ENCODE measurements at regions not wholly inside any gene's neighbourhood (a gene's known extent, or its start where the extent isn't known, plus 50 kb on each side); places are given as distances from the start of the nearest gene placed in this dataset.

- H3K27me3 ChIP-seq, result no peaks in the 10 kb centered on the region
Measured at GRCh38 chr2:66003931-66004330, 431.0 kb upstream of the MEIS1 start.

GRCh38 chr2:66001538-66001937 is 433.4 kb upstream of the MEIS1 start:
- Histone ChIP-seq H3K4me3 (no peak overlapping the region), H3K4me1 (ENCODE audit: insufficient read depth) (no peaks in the 10 kb centered on the region), H3K4me2 (no peak overlapping the region), H3K27ac (no peak overlapping the region), H2AFZ (no peak overlapping the region), H3K36me3 (replicated peaks; ENCODE audit: insufficient read depth, low read depth) (no peaks in the 10 kb centered on the region), H4K20me1 (ENCODE audit: insufficient read depth, poor library complexity, severe bottlenecking) (no peaks in the 10 kb centered on the region), H3K9me2 (replicated peaks; ENCODE audit: insufficient read depth) (no peaks in the 10 kb centered on the region), H3K27me3 (no peaks in the 10 kb centered on the region), H3K79me2 (no peaks in the 10 kb centered on the region), H3K9me3 (ENCODE audit: low read depth) (no peaks in the 10 kb centered on the region)
- TF ChIP-seq EZH2phosphoT487 (IDR thresholded peaks at IDR 0.05; ENCODE audit: low read depth, severe bottlenecking, unreplicated experiment) (no peak), EZH2 (IDR thresholded peaks at IDR 0.05; ENCODE audit: borderline replicate concordance) (no peak), CTCF (IDR thresholded peaks at IDR 0.05; ENCODE audit: poor library complexity) (no peak)
- DNase-seq (ENCODE audit: low spot score), result no peak
- WGBS (ENCODE audit: low lambda C conversion rate, missing lambda C conversion rate), result 92% methylated on average over 2 of the region's 2 CpGs

More at GRCh38 chr2:66003931-66004330, 431.0 kb upstream of the MEIS1 start:
- Histone ChIP-seq H3K27ac (no peak overlapping the region), H2AFZ (no peak overlapping the region), H3K4me3 (no peak overlapping the region), H3K9me2 (replicated peaks; ENCODE audit: insufficient read depth) (no peaks in the 10 kb centered on the region), H3K4me2 (no peak overlapping the region), H4K20me1 (ENCODE audit: insufficient read depth, poor library complexity, severe bottlenecking) (no peaks in the 10 kb centered on the region), H3K9me3 (ENCODE audit: low read depth) (no peaks in the 10 kb centered on the region), H3K79me2 (no peaks in the 10 kb centered on the region), H3K36me3 (replicated peaks; ENCODE audit: insufficient read depth, low read depth) (no peaks in the 10 kb centered on the region), H3K4me1 (ENCODE audit: insufficient read depth) (no peaks in the 10 kb centered on the region)
- no peak for DNase-seq (ENCODE audit: low spot score)
- TF ChIP-seq EZH2 (IDR thresholded peaks at IDR 0.05; ENCODE audit: borderline replicate concordance) (no peak), EZH2phosphoT487 (IDR thresholded peaks at IDR 0.05; ENCODE audit: low read depth, severe bottlenecking, unreplicated experiment) (no peak)

GRCh38 chr2:66000901-66001300 is 434.0 kb upstream of the MEIS1 start:
- Histone ChIP-seq H3K4me3 (no peak overlapping the region), H3K27me3 (no peaks in the 10 kb centered on the region), H3K4me2 (no peak overlapping the region), H3K36me3 (replicated peaks; ENCODE audit: insufficient read depth, low read depth) (no peaks in the 10 kb centered on the region), H4K20me1 (ENCODE audit: insufficient read depth, poor library complexity, severe bottlenecking) (no peaks in the 10 kb centered on the region), H3K9me2 (replicated peaks; ENCODE audit: insufficient read depth) (no peaks in the 10 kb centered on the region), H3K4me1 (ENCODE audit: insufficient read depth) (no peaks in the 10 kb centered on the region), H2AFZ (no peak overlapping the region), H3K9me3 (ENCODE audit: low read depth) (no peaks in the 10 kb centered on the region), H3K79me2 (no peaks in the 10 kb centered on the region), H3K27ac (no peak overlapping the region)
- TF ChIP-seq CTCF (IDR thresholded peaks at IDR 0.05; ENCODE audit: poor library complexity) (no peak), EZH2phosphoT487 (IDR thresholded peaks at IDR 0.05; ENCODE audit: low read depth, severe bottlenecking, unreplicated experiment) (no peak), EZH2 (IDR thresholded peaks at IDR 0.05; ENCODE audit: borderline replicate concordance) (no peak)
- no peak for DNase-seq (ENCODE audit: low spot score)
- WGBS (ENCODE audit: low lambda C conversion rate, missing lambda C conversion rate), result 88% methylated on average over 1 of the region's 1 CpG

DNA sequence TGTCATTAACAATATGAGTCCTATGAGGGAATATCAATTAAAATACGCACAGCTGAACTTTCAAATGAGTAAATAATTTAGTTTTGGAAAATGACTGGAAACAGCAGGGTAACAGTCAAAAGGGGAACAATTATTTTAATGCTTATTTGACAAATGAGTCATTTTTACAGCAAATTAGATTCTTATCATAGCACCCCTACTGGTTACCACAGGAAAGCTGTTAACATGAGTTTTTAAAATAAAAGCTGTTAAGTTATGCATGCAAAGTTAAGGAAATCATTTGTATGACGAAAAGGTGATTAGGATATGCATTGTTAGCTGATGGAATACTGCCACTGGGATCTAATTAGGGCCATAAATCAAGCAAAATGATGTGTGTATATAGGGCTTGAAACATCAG is 435.1 kb upstream of the MEIS1 start:
- no peak for DNase-seq (ENCODE audit: low spot score)
- H3K4me1 ChIP-seq (ENCODE audit: insufficient read depth), result no peaks in the 10 kb centered on the region
- WGBS (ENCODE audit: low lambda C conversion rate, missing lambda C conversion rate), result 90% methylated on average over 2 of the region's 2 CpGs
- no peak overlapping the region for H3K4me2 ChIP-seq
- H2AFZ ChIP-seq, result no peak overlapping the region
- H3K36me3 ChIP-seq (replicated peaks; ENCODE audit: insufficient read depth, low read depth), result no peaks in the 10 kb centered on the region
- no peak overlapping the region for H3K4me3 ChIP-seq
- no peaks in the 10 kb centered on the region for H3K27me3 ChIP-seq
- H3K79me2 ChIP-seq, result no peaks in the 10 kb centered on the region
- H3K9me3 ChIP-seq (ENCODE audit: low read depth), result no peaks in the 10 kb centered on the region
- no peaks in the 10 kb centered on the region for H3K9me2 ChIP-seq (replicated peaks; ENCODE audit: insufficient read depth)
- TF ChIP-seq EZH2phosphoT487 (IDR thresholded peaks at IDR 0.05; ENCODE audit: low read depth, severe bottlenecking, unreplicated experiment) (no peak), CTCF (IDR thresholded peaks at IDR 0.05; ENCODE audit: poor library complexity) (no peak), EZH2 (IDR thresholded peaks at IDR 0.05; ENCODE audit: borderline replicate concordance) (no peak)
- H3K27ac ChIP-seq, result no peak overlapping the region
- no peaks in the 10 kb centered on the region for H4K20me1 ChIP-seq (ENCODE audit: insufficient read depth, poor library complexity, severe bottlenecking)
